Tibial artery (tissue), 4 donors: ENCODE measurements at regions not wholly inside any gene's neighbourhood (a gene's known extent, or its start where the extent isn't known, plus 50 kb on each side); places are given as distances from the start of the nearest gene placed in this dataset.

ENCODE experiments used
- DNase-seq, 2 donors: peaks; one replicate each; pipeline ENCODE4 v3.0.0-alpha.2; 2019
- H3K27ac ChIP-seq, 2 donors: fragments of 200-600 bp; sonication (generic) in 1 of 2; 1 replicate in 1 of 2; 2 replicates in 1 of 2; pipeline ENCODE4 v1.5.1; 2018 to 2019; ENCODE audit warnings: mild to moderate bottlenecking in 1 of 2
- H3K27me3 ChIP-seq, 2 donors: fragments of 200-600 bp; sonication (generic) in 1 of 2; one replicate each; pipeline versions ENCODE4 v1.5.1 to v1.6.0; 2016 to 2019
- H3K36me3 ChIP-seq, 3 donors: fragments of 200-600 bp; sonication (generic) in 2 of 3; one replicate each; pipeline ENCODE4 v1.5.1; 2016 to 2019; ENCODE audit warnings: mild to moderate bottlenecking in 2 of 3
- H3K4me1 ChIP-seq, 4 donors: fragments of 200-600 bp; sonication (generic) in 2 of 4; 1 replicate in 3 of 4; 2 replicates in 1 of 4; pipeline ENCODE4 v1.5.1; 2016 to 2019
- H3K4me3 ChIP-seq, 2 donors: fragments of 200-600 bp; sonication (generic) in 1 of 2; 1 replicate in 1 of 2; 2 replicates in 1 of 2; pipeline ENCODE4 v1.5.1; 2018 to 2019; ENCODE audit warnings: mild to moderate bottlenecking in 2 of 2
- H3K9me3 ChIP-seq, 3 donors: fragments of 200-600 bp; sonication (generic) in 1 of 3; one replicate each; pipeline ENCODE4 v1.5.1; 2016 to 2019
- CTCF ChIP-seq, 2 experiments: fragments of 200-600 bp in 1 of 2; fragments of 450-650 bp in 1 of 2; IDR thresholded peaks; one replicate each; pipeline ENCODE4 v1.5.1; 2017 to 2019; ENCODE audit warnings: antibody characterized with exemption in 2 of 2, mild to moderate bottlenecking in 1 of 2, moderate library complexity in 1 of 2
- intact Hi-C: fragments of 100-400 bp; cut with DNase I; formaldehyde crosslinking; loops from one replicate; pipeline ENCODE4 v1.15.0; 2023; ENCODE audit warnings: low total_unique reads

- H3K27ac ChIP-seq, result no peak overlapping the region
- no peak for TF ChIP-seq CTCF (IDR thresholded peaks at IDR 0.05)
- intact Hi-C loops, result no loop called here
- no peaks in the 10 kb centered on the region for H3K9me3 ChIP-seq
- no peaks in the 10 kb centered on the region for H3K27me3 ChIP-seq
- H3K4me1 ChIP-seq, result no peaks in the 10 kb centered on the region
- H3K36me3 ChIP-seq, result no peaks in the 10 kb centered on the region
- H3K4me3 ChIP-seq, result no peak overlapping the region
- DNase-seq, result no peak
These were observed 771.6 kb downstream of the LRFN5 start for GRCh38 chr14:42378274-42378673.

- Histone ChIP-seq H3K27ac (no peak overlapping the region), H3K4me1 (no peaks in the 10 kb centered on the region), H3K36me3 (no peaks in the 10 kb centered on the region), H3K9me3 (no peaks in the 10 kb centered on the region), H3K4me3 (no peak overlapping the region), H3K27me3 (no peaks in the 10 kb centered on the region)
- intact Hi-C loops, result no loop called here
- no peak for TF ChIP-seq CTCF (IDR thresholded peaks at IDR 0.05)
- DNase-seq, result no peak
These were observed 767.7 kb downstream of the LRFN5 start for GRCh38 chr14:42374332-42374731.

- no peaks in the 10 kb centered on the region for H3K36me3 ChIP-seq
- H3K9me3 ChIP-seq, result no peaks in the 10 kb centered on the region
- no peaks in the 10 kb centered on the region for H3K27me3 ChIP-seq
- TF ChIP-seq CTCF (IDR thresholded peaks at IDR 0.05), result no peak
- no peaks in the 10 kb centered on the region for H3K4me1 ChIP-seq
- H3K27ac ChIP-seq, result no peak overlapping the region
- no peak overlapping the region for H3K4me3 ChIP-seq
- intact Hi-C loops, result no loop called here
- no peak for DNase-seq
These were observed 763.4 kb downstream of the LRFN5 start for GRCh38 chr14:42370056-42370455.

GRCh38 chr14:42368234-42368633 lies 761.6 kb downstream of the LRFN5 start:
- no peak for TF ChIP-seq CTCF (IDR thresholded peaks at IDR 0.05)
- DNase-seq, result no peak
- intact Hi-C loops, result no loop called here
- H3K27ac ChIP-seq, result no peak overlapping the region
- no peaks in the 10 kb centered on the region for H3K36me3 ChIP-seq
- no peaks in the 10 kb centered on the region for H3K27me3 ChIP-seq
- no peaks in the 10 kb centered on the region for H3K4me1 ChIP-seq
- H3K9me3 ChIP-seq, result no peaks in the 10 kb centered on the region
- H3K4me3 ChIP-seq, result no peak overlapping the region

- Histone ChIP-seq H3K4me3 (no peak overlapping the region), H3K4me1 (no peaks in the 10 kb centered on the region)
- intact Hi-C loops, result no loop called here
These were observed 746.6 kb downstream of the LRFN5 start for GRCh38 chr14:42353315-42353714.

More at GRCh38 chr14:42353315-42353714, 746.6 kb downstream of the LRFN5 start:
- Histone ChIP-seq H3K27ac (no peak overlapping the region), H3K36me3 (no peaks in the 10 kb centered on the region), H3K9me3 (no peaks in the 10 kb centered on the region), H3K27me3 (no peaks in the 10 kb centered on the region)
- no peak for DNase-seq
- TF ChIP-seq CTCF (IDR thresholded peaks at IDR 0.05), result no peak
